ENCODE measurements at regions not wholly inside any gene's neighbourhood (a gene's known extent, or its start where the extent isn't known, plus 50 kb on each side); places are given as distances from the start of the nearest gene placed in this dataset.

- DNase-seq (ENCODE audit: low read depth, low spot score): no peak
- in situ Hi-C loops (cut with HindIII; ENCODE audit: low pct_unique_long_range_greater_than_20kb, low sequenced_read_pairs): no loop called here
Measured at GRCh38 chr3:187995043-187995400, 158.9 kb upstream of the LPP start.

DNA sequence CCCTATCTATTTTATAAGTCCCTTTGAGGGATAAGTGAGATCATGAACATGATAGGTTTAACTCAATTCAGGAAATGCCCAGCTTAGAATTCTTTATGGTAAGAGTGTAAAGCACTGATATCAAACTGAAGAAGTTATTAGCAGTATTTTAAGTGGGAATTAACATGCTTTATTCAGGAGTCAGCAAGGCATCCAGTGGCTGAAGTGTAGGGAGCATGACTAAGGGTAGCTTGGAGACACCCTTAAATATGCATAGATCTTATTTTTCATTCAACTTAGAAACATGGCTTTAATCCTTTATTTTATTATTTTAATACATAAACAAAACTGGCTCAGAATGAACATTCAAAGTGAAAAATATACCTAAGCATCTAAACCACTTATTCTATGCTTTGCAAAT lies 158.3 kb upstream of the LPP start:
- DNase-seq (ENCODE audit: low read depth, low spot score): no peak
- in situ Hi-C loops (cut with HindIII; ENCODE audit: low pct_unique_long_range_greater_than_20kb, low sequenced_read_pairs): no loop called here

GRCh38 chr3:187996609-187997008 lies 157.3 kb upstream of the LPP start:
- in situ Hi-C loops (cut with HindIII; ENCODE audit: low pct_unique_long_range_greater_than_20kb, low sequenced_read_pairs): no loop called here
- no peak for DNase-seq (ENCODE audit: low read depth, low spot score)

DNA sequence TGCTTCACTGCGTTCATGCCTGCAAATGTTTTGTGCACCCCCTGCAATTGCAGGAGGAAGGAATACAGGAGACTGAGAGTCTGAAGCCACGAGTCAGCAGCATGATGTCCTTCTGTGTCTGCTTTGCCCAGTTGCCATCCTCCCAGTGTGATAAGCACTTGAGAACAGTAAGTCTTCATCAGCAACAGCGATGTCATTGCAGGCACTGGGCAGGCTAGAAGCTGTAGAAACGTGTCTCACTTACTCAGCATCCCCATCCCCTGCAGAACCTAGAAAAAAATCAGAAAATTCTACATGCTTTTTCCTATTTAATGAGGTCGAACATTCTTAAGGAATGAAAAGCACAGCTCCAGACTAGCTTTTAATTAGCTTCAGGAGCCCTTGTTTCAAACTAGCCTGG lies 156.5 kb upstream of the LPP start:
- no peak for DNase-seq (ENCODE audit: low read depth, low spot score)
- in situ Hi-C loops (cut with HindIII; ENCODE audit: low pct_unique_long_range_greater_than_20kb, low sequenced_read_pairs): no loop called here

GRCh38 chr3:187997946-187998561 lies 155.9 kb upstream of the LPP start:
- in situ Hi-C loops (cut with HindIII; ENCODE audit: low pct_unique_long_range_greater_than_20kb, low sequenced_read_pairs): no loop called here
- no peak for DNase-seq (ENCODE audit: low read depth, low spot score)

- in situ Hi-C loops (cut with HindIII; ENCODE audit: low pct_unique_long_range_greater_than_20kb, low sequenced_read_pairs): no loop called here
- DNase-seq (ENCODE audit: low read depth, low spot score): no peak
Measured at GRCh38 chr3:187998611-187999010, 155.3 kb upstream of the LPP start.

GRCh38 chr3:187999821-188000220 lies 154.1 kb upstream of the LPP start:
- in situ Hi-C loops (cut with HindIII; ENCODE audit: low pct_unique_long_range_greater_than_20kb, low sequenced_read_pairs): no loop called here
- DNase-seq (ENCODE audit: low read depth, low spot score): no peak

DNA sequence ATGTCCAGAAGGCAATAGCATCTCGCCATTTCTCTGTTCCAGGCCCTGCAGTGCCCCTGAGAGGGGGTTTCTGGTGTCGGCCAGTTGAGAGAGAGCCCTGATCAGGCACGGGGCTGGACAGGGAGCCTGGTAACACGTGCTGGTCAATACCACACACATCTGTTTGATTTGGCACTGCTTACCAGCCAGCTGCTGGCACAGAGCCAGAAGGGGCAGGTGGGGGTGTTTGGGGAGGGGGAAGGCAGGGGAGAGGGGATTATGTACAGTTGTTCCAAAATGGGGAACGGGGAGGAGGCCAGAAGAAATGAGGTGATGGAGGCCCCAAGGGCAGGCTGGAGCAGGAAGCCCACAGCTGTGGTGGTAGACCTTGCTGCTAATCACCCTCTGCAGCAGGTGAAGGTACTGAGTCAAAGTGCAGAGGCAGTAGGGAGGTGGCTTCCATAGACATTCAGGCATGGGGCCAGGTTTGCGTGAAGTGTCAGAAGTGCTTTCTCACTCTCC lies 153.5 kb upstream of the LPP start:
- no peak for DNase-seq (ENCODE audit: low read depth, low spot score)
- in situ Hi-C loops (cut with HindIII; ENCODE audit: low pct_unique_long_range_greater_than_20kb, low sequenced_read_pairs): no loop called here

DNA sequence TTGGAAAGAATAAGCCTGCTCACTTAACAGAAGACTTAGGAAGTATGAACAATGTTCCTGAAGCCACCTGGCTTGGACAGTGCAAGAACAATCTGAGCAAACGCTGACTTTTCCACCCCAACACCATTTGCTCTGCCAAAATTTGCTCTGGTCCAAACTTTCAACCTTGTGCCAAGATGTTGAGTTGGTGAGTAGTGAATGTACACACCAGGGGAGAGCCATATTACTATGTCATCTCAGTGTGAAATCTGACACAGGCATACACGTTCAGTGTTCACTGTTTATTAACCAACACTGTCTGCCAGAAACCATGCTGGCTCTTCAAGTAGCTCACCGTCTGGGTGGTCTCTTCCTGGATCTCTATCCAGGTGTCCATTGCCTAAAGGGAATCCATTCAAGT lies 152.9 kb upstream of the LPP start:
- in situ Hi-C loops (cut with HindIII; ENCODE audit: low pct_unique_long_range_greater_than_20kb, low sequenced_read_pairs): no loop called here
- DNase-seq (ENCODE audit: low read depth, low spot score): no peak

DNA sequence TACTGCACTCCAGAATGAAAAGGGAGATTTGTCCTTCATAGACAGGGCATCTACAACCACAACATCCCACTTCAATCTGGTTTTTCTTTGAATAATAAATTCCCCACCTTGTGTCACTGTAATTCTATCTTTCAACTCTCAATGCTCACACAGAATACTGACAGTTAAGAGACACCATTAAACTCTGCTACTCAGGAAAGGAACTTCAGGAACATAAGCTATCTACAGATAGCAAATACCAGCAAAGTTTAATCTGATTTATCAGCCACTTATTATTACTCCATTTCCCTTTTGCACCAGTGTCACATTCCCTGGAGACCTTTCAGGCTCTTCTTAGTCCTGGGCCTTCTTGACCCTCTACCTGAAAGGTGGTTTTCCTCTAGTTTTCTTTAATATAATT lies 152.0 kb upstream of the LPP start:
- in situ Hi-C loops (cut with HindIII; ENCODE audit: low pct_unique_long_range_greater_than_20kb, low sequenced_read_pairs): no loop called here
- no peak for DNase-seq (ENCODE audit: low read depth, low spot score)

- no peak for DNase-seq (ENCODE audit: low read depth, low spot score)
- in situ Hi-C loops (cut with HindIII; ENCODE audit: low pct_unique_long_range_greater_than_20kb, low sequenced_read_pairs): no loop called here
Measured at GRCh38 chr3:188002626-188003138, 151.3 kb upstream of the LPP start.

DNA sequence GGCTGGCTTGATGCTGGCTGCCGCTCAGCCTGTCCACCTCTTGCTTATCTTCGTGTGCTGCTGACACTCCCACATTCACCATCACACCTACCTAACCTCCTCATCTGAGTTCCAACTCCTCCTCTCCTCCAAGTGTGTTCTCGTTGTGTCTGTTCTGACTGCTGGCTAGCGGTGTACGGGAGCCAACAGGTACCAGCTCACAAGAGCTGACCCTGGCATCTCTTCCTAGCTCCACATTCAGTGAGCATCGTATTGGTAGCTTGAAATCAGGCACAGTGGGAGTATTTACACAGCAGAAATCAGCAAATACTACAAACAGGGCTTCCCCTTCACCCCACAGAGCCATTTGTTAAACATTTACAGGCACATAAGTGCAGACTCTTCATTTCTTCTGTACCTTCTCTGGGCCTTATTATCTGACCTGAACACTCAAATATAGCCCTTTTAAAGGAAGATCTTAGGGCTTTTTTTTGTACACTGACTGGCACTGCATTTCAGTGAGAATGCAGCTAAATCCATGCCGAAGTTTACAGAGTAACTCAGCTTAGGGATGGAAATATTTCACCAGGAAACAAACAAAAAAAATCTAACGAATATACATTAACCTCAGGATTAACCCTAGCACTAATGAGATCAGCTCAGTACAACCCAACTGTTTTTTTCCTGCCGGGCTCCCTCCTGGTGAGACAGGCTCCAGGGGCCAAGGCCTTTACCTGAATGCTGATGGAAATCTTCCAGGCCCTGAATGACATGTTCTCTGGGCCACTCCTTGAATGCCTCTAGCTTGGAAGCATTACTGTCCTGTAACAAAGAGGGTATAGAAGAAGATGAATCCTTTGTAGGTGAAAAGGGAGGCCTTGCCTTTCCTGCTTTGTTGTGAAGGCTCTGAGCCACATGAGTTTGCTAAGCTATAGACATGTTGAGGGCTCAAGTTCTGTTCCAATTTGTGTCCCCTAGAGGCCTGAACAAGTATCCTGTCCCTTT lies 150.5 kb upstream of the LPP start:
- in situ Hi-C loops (cut with HindIII; ENCODE audit: low pct_unique_long_range_greater_than_20kb, low sequenced_read_pairs): no loop called here
- DNase-seq (ENCODE audit: low read depth, low spot score): no peak

DNA sequence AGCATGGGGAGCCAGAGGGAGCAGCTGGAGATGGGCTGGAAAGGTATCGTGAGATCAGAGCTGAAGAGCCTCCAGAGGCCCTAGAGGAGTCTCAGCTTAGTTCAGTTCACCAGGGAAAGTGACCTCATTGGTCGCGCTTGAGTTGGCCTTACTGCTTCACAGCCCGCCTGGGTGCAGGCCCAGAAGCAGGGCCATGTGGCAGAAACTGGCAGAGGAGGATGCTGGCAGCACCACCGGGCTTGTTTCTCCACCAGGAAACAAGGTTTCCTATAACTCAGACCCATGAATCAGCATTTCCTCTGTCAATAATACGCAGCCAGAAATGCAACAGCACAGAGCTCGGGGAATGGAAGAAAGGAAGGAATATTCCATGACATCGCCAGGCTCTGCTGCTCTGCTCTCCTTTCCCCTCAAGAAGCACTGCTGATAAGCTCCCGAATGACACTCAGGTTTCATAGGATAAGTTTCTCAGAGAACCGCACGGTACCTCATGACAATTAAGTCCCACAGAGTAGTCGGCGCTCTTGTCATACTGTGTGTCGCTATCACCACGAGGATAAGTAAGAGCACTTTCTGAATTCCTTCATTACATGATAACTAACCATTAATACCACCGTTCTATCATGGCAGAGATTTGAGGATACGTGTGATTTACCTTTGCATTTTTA lies 147.1 kb upstream of the LPP start:
- in situ Hi-C loops (cut with HindIII; ENCODE audit: low pct_unique_long_range_greater_than_20kb, low sequenced_read_pairs): no loop called here
- no peak for DNase-seq (ENCODE audit: low read depth, low spot score)

GRCh38 chr3:188007897-188008296 lies 146.1 kb upstream of the LPP start:
- in situ Hi-C loops (cut with HindIII; ENCODE audit: low pct_unique_long_range_greater_than_20kb, low sequenced_read_pairs): no loop called here
- DNase-seq (ENCODE audit: low read depth, low spot score): no peak

GRCh38 chr3:188008582-188009213 lies 145.3 kb upstream of the LPP start:
- in situ Hi-C loops (cut with HindIII; ENCODE audit: low pct_unique_long_range_greater_than_20kb, low sequenced_read_pairs): no loop called here
- no peak for DNase-seq (ENCODE audit: low read depth, low spot score)

GRCh38 chr3:188010478-188010877 lies 143.5 kb upstream of the LPP start:
- DNase-seq (ENCODE audit: low read depth, low spot score): no peak
- in situ Hi-C loops (cut with HindIII; ENCODE audit: low pct_unique_long_range_greater_than_20kb, low sequenced_read_pairs): no loop called here

DNA sequence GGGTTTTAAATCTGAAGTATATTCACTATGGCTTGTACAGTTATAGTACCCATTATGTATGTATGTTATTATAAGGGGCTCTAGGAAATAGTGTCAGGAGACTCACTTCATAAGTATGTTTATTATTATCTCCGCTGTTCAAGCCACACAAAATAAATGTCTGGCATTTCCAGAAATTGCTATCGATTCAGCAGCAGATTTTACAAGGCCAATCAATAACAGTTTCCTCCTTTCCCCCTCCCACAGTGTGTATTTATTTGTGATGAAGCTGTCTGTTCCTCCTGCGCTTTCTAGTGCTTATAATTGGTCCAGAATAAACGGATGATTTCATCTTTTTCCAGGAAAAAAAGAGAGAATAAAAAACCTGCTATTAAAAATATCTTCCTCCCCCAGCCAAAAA lies 134.2 kb upstream of the LPP start:
- no peak for DNase-seq (ENCODE audit: low read depth, low spot score)
- in situ Hi-C loops (cut with HindIII; ENCODE audit: low pct_unique_long_range_greater_than_20kb, low sequenced_read_pairs): no loop called here

- in situ Hi-C loops (cut with HindIII; ENCODE audit: low pct_unique_long_range_greater_than_20kb, low sequenced_read_pairs): no loop called here
- DNase-seq (ENCODE audit: low read depth, low spot score): no peak
Measured at GRCh38 chr3:188021041-188021440, 132.9 kb upstream of the LPP start.

Data from SK-MEL-5 (cell line).